A673 (cell line): ENCODE measurements at regions not wholly inside any gene's neighbourhood (a gene's known extent, or its start where the extent isn't known, plus 50 kb on each side); places are given as distances from the start of the nearest gene placed in this dataset.

Experiments
- BruUV-seq: library from RNA; stranded (reverse); fragments of 400-500 nt; replicated peaks from 2 replicates; lab custom pipeline; 2021; lab: Mats Ljungman, UMichigan
- CTCF ChIA-PET: fragments of 300-600 bp; sonication (Branson Sonifier 250); formaldehyde crosslinking; loops from one replicate; lab custom pipeline; 2022; ENCODE audit warnings: antibody characterized with exemption; lab: Charles Lee
- POLR2A ChIA-PET: fragments of 300-600 bp; sonication (Branson Sonifier 250); formaldehyde crosslinking; loops from one replicate; lab custom pipeline; 2022; ENCODE audit warnings: antibody characterized with exemption; ENCODE audit not compliant: low non-redundant PET; lab: Charles Lee
- DNase-seq: peaks from one replicate; pipeline ENCODE4 v3.0.0-alpha.2; 2015; ENCODE audit warnings: low spot score
- H3K27ac ChIP-seq: fragments of 200-600 bp; sonication (generic); 2 replicates; pipeline ENCODE4 v1.5.1; 2016; ENCODE audit warnings: mixed run types, low read depth, mild to moderate bottlenecking, mixed read lengths, antibody characterized with exemption, low read length; ENCODE audit not compliant: poor library complexity, severe bottlenecking
- H3K27me3 ChIP-seq: fragments of 200-600 bp; sonication (generic); replicated peaks from 2 replicates; pipeline ENCODE4 v1.6.1; 2017; ENCODE audit warnings: mixed run types, low read depth, mild to moderate bottlenecking, mixed read lengths, antibody characterized with exemption, low read length; ENCODE audit not compliant: insufficient read depth, poor library complexity
- H3K36me3 ChIP-seq: fragments of 200-600 bp; sonication (generic); 2 replicates; pipeline ENCODE4 v1.6.1; 2016; ENCODE audit warnings: mixed run types, mild to moderate bottlenecking, mixed read lengths, antibody characterized with exemption, low read length; ENCODE audit not compliant: insufficient read depth, poor library complexity, severe bottlenecking
- H3K4me1 ChIP-seq: fragments of 200-600 bp; sonication (generic); 2 replicates; pipeline ENCODE4 v1.6.1; 2017; ENCODE audit warnings: mixed run types, mild to moderate bottlenecking, mixed read lengths, antibody characterized with exemption, low read length; ENCODE audit not compliant: insufficient read depth, poor library complexity, severe bottlenecking
- H3K4me3 ChIP-seq: fragments of 200-600 bp; sonication (generic); 2 replicates; pipeline ENCODE4 v1.5.1; 2016; ENCODE audit warnings: low read depth, mixed run types, mild to moderate bottlenecking, mixed read lengths, low read length; ENCODE audit not compliant: poor library complexity, severe bottlenecking
- H3K9me3 ChIP-seq: fragments of 200-600 bp; sonication (generic); 2 replicates; pipeline ENCODE4 v1.6.1; 2016; ENCODE audit warnings: mixed run types, low read depth, mild to moderate bottlenecking, mixed read lengths, antibody characterized with exemption, low read length; ENCODE audit not compliant: poor library complexity, severe bottlenecking
- CTCF ChIP-seq: fragments of 300-800, 200-600 bp; sonication (generic); conservative IDR thresholded peaks from 2 replicates; pipeline ENCODE4 v1.5.1; 2017; ENCODE audit warnings: low read depth, mild to moderate bottlenecking, antibody characterized with exemption, low read length, moderate library complexity, mixed read lengths
- EZH2 ChIP-seq: fragments of 200-600 bp; sonication (generic); IDR thresholded peaks from 2 replicates; pipeline ENCODE4 v1.6.1; 2017; ENCODE audit warnings: borderline replicate concordance, low read depth, mild to moderate bottlenecking, mixed read lengths, antibody characterized with exemption, low read length; ENCODE audit not compliant: poor library complexity, severe bottlenecking
- intact Hi-C: fragments of 100-400 bp; cut with micrococcal nuclease; formaldehyde crosslinking; loops from one replicate; pipeline ENCODE4 v1.10.0; 2022; ENCODE audit not compliant: unreplicated experiment

- BruUV-seq = no TSS peak
- H3K4me1 ChIP-seq = peaks cover 6% of the 10 kb centered on the region
- H3K9me3 ChIP-seq = no peaks in the 10 kb centered on the region
- TF ChIP-seq EZH2 (no peak), CTCF (no peak)
- POLR2A ChIA-PET = no interaction called here
- no peaks in the 10 kb centered on the region for H3K27me3 ChIP-seq
- DNase-seq = no peak
- no peak overlapping the region for H3K27ac ChIP-seq
- CTCF ChIA-PET = no interaction called here
- H3K36me3 ChIP-seq = no peaks in the 10 kb centered on the region
- intact Hi-C loops = no loop called here
- no peak overlapping the region for H3K4me3 ChIP-seq
Measured at GRCh38 chrX:46220822-46221221, 324.4 kb downstream of the ZNF674 start.

GRCh38 chrX:46218373-46218772 is 326.8 kb downstream of the ZNF674 start:
- ChIA-PET POLR2A (no interaction called here), CTCF (no interaction called here)
- Histone ChIP-seq H3K27ac (no peak overlapping the region), H3K36me3 (no peaks in the 10 kb centered on the region), H3K4me3 (no peak overlapping the region), H3K27me3 (no peaks in the 10 kb centered on the region), H3K4me1 (peaks cover 6% of the 10 kb centered on the region), H3K9me3 (no peaks in the 10 kb centered on the region)
- no peak for TF ChIP-seq EZH2
- TF ChIP-seq CTCF = no peak
- BruUV-seq = no TSS peak
- intact Hi-C loops = no loop called here
- DNase-seq = no peak

- Histone ChIP-seq H3K9me3 (no peaks in the 10 kb centered on the region), H3K27me3 (no peaks in the 10 kb centered on the region), H3K4me3 (no peak overlapping the region), H3K27ac (no peak overlapping the region), H3K4me1 (peaks cover 6% of the 10 kb centered on the region), H3K36me3 (no peaks in the 10 kb centered on the region)
- CTCF ChIA-PET = no interaction called here
- DNase-seq = no peak
- TF ChIP-seq EZH2 = no peak
- TF ChIP-seq CTCF = no peak
- intact Hi-C loops = no loop called here
- no TSS peak for BruUV-seq
- POLR2A ChIA-PET = no interaction called here
Measured at GRCh38 chrX:46216406-46216805, 328.8 kb downstream of the ZNF674 start.
